HG02970 (cell line): ENCODE measurements at regions not wholly inside any gene's neighbourhood (a gene's known extent, or its start where the extent isn't known, plus 50 kb on each side); places are given as distances from the start of the nearest gene placed in this dataset.

Experiments
- ATAC-seq: cut with Tn5 transposase; IDR thresholded peaks from one replicate; pipeline ENCODE4 v1.9.1; 2021; ENCODE audit warnings: mild to moderate bottlenecking, moderate library complexity, moderate number of reproducible peaks; ENCODE audit not compliant: unreplicated experiment, low FRiP score

GRCh38 chr1:191134796-191135195, 657.1 kb upstream of the BRINP3 start:
- ATAC-seq = no peak

DNA sequence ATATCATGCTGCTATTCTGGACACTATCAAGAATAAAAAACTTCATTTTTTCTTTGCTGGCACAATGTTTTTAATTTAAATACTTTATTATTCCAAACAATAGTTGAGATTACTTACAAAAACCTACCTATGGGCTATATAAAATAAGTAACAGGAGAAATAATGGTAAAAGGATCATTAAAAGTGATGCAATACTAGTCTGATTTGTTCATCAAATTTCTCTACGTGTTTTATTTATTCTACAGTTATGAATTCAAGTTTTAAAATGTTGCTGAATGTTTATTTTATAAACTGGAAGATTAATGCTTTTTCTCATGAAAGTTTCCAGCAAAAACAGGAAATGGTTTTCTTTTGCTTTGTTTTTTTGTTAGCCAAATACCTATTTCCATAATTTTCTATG, 662.4 kb upstream of the BRINP3 start:
- ATAC-seq = no peak

- ATAC-seq = no peak
These were observed 665.1 kb upstream of the BRINP3 start for GRCh38 chr1:191142748-191143147.

DNA sequence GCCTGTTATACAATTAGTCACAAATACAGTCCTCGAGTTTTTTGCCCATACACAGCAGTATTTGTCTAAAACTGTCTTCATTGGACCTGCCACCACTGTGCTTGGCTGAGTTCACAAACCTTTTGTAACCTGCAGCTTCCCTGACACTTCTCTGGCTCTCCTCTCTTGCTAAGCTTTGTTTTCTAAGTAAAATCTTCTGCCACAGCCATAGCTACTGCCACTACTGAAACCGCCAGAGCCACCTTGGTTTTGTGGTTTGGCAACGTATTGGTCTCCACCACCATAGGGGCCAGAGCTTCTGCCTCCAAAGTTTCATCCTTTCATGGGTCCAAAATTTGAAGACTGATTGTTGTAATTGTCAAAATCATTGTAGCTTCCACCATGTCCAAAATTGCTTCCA, 668.2 kb upstream of the BRINP3 start:
- no peak for ATAC-seq

- ATAC-seq = no peak
These were observed 673.7 kb upstream of the BRINP3 start for GRCh38 chr1:191151321-191151807.

DNA sequence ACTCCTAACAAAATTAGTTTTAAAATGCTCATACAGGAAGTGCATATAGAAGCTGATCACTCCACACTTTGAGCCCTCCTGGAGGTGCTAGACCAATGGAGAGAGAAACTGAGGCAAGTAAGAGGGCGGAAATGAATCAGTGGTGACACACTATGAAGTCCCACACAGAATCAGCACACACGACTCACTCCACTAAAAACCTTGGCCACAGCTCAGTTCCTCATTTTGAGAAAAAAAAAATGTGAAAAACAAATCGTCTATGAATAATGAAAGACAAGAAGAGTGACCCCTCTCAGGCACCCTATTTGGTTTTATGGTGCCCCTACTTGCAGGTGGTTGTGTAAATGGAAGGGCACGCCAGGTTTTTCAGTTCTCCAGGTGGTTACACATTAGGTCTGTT, 675.1 kb upstream of the BRINP3 start:
- ATAC-seq = no peak

- no peak for ATAC-seq
These were observed 677.5 kb upstream of the BRINP3 start for GRCh38 chr1:191155178-191155577.

DNA sequence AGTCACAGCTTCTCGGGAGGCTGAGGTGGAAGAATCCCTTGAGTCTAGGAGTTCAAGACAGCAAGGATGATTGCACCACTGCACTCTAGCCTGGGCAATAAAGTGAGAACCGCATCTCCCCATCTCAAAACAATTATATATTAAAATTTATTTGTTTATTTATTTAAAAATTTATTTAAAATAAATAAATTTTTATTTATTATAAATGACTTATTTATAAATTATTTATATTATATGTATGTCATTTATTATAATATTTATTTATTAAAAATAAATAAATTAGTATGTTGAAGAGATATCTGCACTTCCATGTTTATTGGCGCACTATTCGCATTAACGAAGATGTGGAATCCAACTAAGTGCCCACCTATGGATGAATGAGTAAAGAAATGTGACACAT, 683.2 kb upstream of the BRINP3 start:
- no peak for ATAC-seq

DNA sequence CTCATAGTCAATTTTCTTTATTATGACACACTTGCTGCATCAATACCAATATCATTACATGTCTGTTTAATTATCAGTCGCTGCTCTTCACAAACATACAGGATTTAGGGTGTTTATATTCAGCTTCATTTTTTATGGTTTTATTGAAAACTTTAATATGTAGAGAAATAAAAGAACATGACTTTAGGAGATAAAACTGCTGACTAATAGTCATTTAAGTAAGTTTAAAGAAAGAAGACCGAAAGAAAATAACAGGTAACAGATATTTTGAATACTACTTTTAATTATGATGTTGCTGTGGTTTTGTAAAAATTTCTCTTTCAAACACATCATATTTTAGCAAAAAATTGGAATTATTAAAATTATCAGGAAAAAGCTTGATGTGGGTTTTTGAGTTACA, 685.1 kb upstream of the BRINP3 start:
- no peak for ATAC-seq

DNA sequence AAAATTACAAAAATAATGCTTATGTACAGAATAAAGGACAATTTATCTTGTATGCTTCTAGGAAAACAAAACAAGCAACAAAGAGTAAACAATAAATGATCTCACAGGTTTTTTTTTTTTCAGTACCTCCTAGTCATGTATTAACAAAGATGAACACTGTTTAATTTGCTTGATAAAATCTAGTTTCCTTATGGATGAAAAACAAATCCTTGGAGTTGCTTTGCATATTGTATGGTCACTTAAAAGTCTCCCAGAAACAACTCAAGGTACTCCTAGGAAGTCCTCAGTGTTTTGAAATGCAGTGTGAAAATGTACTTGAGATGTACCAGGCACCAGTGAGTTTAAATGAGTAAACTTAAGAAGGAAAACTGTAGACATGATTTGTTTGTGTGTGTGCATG, 686.0 kb upstream of the BRINP3 start:
- ATAC-seq = no peak

- peak; percentile 100 for ATAC-seq
These were observed 696.6 kb upstream of the BRINP3 start for GRCh38 chr1:191174298-191174697.

GRCh38 chr1:191176131-191176530, 698.5 kb upstream of the BRINP3 start:
- no peak for ATAC-seq

DNA sequence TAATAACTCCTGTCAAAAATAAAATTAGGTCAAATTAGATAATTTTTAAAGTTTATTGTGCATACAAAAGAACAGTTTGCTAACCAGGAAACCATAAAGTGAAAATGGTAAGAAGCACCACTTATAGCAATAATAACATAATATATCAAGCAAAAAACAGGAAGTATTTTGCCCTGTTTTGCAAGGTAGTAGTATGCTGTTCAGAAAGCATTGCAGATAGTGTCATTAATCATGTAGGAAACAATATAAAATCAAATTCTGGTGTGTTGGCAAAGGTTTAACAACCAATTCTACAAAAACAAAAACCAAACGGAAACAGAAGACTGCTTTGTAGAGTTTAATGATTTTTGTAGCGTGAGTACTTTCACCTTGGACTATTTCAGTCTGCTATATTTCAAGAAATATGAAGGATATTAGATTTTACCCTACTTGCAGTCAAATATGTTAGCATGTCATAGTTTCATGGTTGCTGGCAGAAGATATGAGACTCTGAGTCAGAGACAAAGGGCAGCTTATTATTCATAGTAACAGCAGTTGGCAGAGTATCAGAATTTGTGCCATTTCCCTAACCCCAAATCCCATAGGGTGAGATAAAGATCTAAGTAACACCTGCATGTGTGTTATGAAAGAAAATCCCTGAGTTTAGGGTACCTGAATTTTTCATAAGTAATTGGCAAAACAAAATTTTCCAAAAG, 729.0 kb upstream of the BRINP3 start:
- no peak for ATAC-seq

DNA sequence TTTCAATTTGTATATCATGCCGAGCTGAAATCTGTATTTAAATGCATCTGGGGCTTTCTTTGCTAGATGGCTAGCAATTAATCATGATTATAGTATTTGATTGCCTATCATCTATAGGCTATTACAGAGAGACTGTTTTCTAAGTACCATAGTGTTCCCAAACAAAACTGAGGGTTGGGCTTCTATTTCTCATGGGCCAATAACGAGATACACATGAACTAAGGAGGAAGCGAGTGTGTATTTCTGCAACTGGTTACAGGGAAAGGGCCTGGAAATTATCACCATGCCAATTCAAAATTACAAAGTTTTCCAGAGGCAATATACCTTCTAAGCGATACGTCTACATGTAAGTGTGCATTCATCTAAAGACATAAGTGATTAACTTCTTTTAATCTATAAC, 744.5 kb upstream of the BRINP3 start:
- no peak for ATAC-seq

GRCh38 chr1:191240925-191241324, 763.3 kb upstream of the BRINP3 start:
- ATAC-seq = no peak

DNA sequence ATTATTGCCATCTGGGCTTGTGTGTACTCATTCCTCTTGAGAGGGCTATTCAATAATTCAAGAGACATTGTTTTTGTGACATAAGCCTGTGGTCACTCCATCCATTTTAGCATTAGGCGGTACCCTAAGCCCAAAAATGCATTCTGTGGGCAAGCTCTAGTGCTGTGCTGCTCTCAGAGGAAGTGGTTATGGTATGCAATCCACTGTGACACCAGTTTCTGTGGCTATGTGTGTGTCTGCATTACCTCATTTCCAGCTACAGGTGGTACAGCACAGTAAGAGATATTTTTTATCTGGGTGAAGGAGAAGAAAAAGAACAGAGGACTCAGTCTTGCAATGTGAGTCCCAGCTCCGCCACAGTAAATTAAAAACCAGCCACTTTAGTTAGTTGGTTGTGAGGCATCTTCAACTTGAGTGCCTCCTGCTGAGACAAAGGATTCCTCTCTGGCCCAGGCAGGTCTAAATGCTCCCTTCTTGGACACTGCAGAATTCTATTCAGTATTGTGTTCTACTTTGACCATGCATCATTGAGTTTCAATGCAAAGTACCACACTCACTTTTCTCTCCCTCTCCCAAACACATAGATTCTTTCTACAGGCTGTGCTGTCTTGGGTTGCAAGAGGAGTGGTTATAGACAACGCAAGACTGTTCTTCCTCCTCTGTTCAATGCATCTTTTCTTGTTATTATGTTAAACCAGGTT, 777.8 kb upstream of the BRINP3 start:
- ATAC-seq = no peak

GRCh38 chr1:191256917-191257316, 779.3 kb upstream of the BRINP3 start:
- ATAC-seq = no peak

DNA sequence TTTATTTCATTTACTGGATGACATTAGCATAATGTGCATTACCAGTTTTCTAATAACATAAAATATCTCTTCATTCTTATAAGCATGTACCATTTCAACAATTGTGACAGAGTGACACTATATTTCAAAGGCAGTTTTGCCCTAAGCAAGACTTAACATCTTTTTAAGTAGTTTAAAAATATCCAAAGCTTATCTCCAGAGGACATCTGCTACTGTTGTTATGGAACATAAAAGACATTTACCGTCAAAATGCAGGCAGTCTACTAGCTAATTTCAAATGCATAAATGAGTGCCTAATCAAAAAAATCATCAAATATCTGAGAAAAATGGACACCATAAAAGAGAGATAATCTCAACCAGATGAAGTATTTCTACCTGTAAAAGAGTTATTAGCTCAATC, 782.4 kb upstream of the BRINP3 start:
- no peak for ATAC-seq

- ATAC-seq = no peak
These were observed 783.4 kb upstream of the BRINP3 start for GRCh38 chr1:191261111-191261510.

DNA sequence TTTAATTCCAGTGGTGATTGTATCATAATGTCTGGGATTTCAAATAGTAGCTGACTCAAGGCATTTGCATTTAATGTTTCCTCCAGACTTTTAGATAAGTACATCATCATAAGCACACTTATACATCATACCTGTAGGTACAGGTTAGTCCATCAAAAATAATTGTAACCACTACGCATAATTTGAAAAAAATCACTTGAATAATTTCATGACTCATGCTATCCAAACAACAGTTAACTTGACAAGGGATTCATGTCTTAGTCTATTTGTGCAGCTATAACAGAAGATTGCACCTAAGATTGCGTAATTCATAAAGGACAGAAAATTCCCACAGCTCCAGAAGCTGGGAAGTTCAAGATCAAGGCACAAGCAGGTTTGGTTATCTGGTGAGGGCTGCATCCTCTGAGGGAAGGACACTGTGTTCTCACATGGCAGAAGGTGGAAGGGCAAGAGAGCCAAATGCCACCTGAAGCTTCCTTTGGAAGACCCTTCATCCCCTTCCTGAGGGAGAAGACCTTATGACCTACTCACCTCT, 801.7 kb upstream of the BRINP3 start:
- no peak for ATAC-seq

- ATAC-seq = no peak
These were observed 806.5 kb upstream of the BRINP3 start for GRCh38 chr1:191284175-191284574.

- ATAC-seq = no peak
These were observed 812.8 kb upstream of the BRINP3 start for GRCh38 chr1:191290441-191290840.
